Fibroblast of villous mesenchyme (primary cell): ENCODE measurements at regions not wholly inside any gene's neighbourhood (a gene's known extent, or its start where the extent isn't known, plus 50 kb on each side); places are given as distances from the start of the nearest gene placed in this dataset.

Experiments used
- DNase-seq: peaks from one replicate; pipeline ENCODE4 v3.0.0-alpha.2; 2010; ENCODE audit warnings: low read depth
- H3K4me3 ChIP-seq: 2 replicates; pipeline ENCODE4 v1.5.1; 2011; ENCODE audit warnings: low read depth, mild to moderate bottlenecking, low read length
- CTCF ChIP-seq: IDR thresholded peaks from 2 replicates; pipeline ENCODE4 v1.5.1; 2012; ENCODE audit warnings: low read depth, mild to moderate bottlenecking, low read length; ENCODE audit not compliant: insufficient read depth

DNA sequence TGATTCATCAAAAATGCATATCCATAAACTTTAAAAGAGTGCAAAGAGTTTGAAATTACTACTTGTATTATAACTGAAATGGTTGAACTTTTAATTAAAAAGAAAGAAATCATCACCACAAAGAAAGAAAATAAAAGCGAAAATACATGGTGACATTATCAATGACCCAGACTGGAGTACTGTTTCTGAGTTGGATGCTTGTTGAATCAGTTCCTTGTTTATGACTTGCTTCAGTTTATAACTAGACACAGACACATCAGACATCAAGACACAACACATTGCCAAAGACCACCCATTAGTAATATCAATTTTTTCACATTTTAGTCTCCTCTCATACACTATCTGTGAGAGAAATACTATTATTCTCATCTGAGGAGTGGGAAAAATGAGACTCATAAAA, 293.0 kb downstream of the MRPL39 start:
- no peak for TF ChIP-seq CTCF
- no peak for DNase-seq

DNA sequence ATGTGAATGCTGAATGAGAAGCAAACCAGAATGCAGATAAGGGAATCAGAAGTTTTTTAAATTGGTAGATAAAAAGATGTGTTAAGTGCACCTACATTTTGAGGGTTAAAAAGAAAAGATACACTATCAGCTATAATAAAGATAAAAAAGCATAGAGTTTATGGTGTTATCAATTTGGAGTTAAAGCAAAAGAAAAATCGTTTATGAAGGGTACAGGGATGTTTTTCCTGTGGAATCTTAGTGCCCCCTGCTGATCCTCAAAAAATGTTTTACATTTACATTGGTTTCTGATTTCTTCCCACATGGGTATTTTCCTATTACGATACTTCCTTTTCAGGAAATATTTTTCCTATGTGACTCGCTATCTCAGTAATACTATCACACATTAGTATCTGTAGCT, 293.5 kb downstream of the MRPL39 start:
- no peak overlapping the region for H3K4me3 ChIP-seq
- peak; percentile 15 for TF ChIP-seq CTCF
- DNase-seq, result peak; percentile 16

More for the DNA sequence above, 293.0 kb downstream of the MRPL39 start:
- H3K4me3 ChIP-seq, result no peak overlapping the region

DNA sequence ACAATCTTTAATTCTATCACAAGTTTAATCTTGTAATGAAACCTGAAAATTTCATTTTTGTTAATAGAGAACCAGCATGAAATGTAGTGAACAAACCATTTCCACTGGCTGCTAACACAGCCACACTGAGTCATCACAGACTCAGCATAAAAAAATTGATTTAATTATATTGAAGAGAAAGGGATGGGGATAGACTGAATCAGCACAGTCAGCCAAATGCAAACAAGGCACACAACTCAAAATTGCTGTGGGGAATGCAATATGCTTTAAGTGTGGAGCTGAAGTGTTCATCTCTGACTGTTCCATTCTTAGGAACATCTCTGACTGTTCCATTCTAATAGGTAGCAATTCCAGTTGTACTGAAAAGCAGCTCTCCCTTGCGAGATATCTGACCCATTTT, 299.8 kb downstream of the MRPL39 start:
- H3K4me3 ChIP-seq, result no peak overlapping the region
- no peak for TF ChIP-seq CTCF
- DNase-seq, result no peak

- no peak for TF ChIP-seq CTCF
- H3K4me3 ChIP-seq, result no peak overlapping the region
- DNase-seq, result no peak
Measured at GRCh38 chr21:25304611-25305010, 302.7 kb downstream of the MRPL39 start.

GRCh38 chr21:25300632-25301031, 306.6 kb downstream of the MRPL39 start:
- no peak for TF ChIP-seq CTCF
- DNase-seq, result no peak

GRCh38 chr21:25298512-25299491, 308.5 kb downstream of the MRPL39 start:
- no peak overlapping the region for H3K4me3 ChIP-seq
- no peak for DNase-seq
- no peak for TF ChIP-seq CTCF

More at GRCh38 chr21:25300632-25301031, 306.6 kb downstream of the MRPL39 start:
- H3K4me3 ChIP-seq, result no peak overlapping the region
